Mammary epithelial cell (primary cell): ENCODE measurements at regions not wholly inside any gene's neighbourhood (a gene's known extent, or its start where the extent isn't known, plus 50 kb on each side); places are given as distances from the start of the nearest gene placed in this dataset.

ENCODE experiments used
- EZH2 ChIP-seq: IDR thresholded peaks from 2 replicates; pipeline ENCODE4 v1.6.1; 2012; ENCODE audit warnings: low read length, inconsistent platforms, borderline replicate concordance
- TF ChIP-seq, protein P1 (sequence below), 2 donors: IDR thresholded peaks in 1 of 2; conservative IDR thresholded peaks in 1 of 2; 2 replicates each; pipeline ENCODE4 v1.5.1; 2011 to 2012; ENCODE audit warnings: inconsistent platforms in 2 of 2, low read length in 2 of 2, mild to moderate bottlenecking in 2 of 2, control low read depth in 1 of 2, low read depth in 1 of 2; ENCODE audit not compliant: insufficient read depth in 1 of 2; ENCODE audit errors: extremely low read depth in 1 of 2

DNA sequence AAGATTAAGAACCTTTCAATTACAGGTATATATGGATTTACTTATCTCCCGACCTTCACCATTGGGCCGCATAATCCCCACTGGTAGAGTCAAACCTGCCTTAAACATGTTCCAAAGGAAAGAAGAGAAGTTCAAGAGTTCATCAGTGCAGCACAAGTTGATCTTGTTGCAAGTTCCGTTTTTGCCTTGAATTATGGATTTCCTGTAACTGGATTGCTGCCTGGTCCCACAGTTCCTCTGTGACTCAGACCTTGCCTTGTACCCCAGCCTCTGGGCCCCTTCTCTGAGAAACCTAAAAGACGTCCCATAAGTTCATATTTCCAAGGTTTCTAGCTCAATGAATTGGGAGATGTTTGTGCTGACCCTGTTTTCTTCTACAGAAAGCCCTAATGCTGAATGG lies 112.5 kb upstream of the THBS1 start:
- TF ChIP-seq, protein P1, sequence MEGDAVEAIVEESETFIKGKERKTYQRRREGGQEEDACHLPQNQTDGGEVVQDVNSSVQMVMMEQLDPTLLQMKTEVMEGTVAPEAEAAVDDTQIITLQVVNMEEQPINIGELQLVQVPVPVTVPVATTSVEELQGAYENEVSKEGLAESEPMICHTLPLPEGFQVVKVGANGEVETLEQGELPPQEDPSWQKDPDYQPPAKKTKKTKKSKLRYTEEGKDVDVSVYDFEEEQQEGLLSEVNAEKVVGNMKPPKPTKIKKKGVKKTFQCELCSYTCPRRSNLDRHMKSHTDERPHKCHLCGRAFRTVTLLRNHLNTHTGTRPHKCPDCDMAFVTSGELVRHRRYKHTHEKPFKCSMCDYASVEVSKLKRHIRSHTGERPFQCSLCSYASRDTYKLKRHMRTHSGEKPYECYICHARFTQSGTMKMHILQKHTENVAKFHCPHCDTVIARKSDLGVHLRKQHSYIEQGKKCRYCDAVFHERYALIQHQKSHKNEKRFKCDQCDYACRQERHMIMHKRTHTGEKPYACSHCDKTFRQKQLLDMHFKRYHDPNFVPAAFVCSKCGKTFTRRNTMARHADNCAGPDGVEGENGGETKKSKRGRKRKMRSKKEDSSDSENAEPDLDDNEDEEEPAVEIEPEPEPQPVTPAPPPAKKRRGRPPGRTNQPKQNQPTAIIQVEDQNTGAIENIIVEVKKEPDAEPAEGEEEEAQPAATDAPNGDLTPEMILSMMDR (conservative IDR thresholded peaks at IDR 0.05 in 1 of 2, IDR thresholded peaks at IDR 0.05 in 1 of 2; ENCODE audit: extremely low read depth in 1 of 2, insufficient read depth in 1 of 2, low read depth in 1 of 2, low read length in 2 of 2), result no peak
- no peak for TF ChIP-seq EZH2
